ENCODE measurements at regions not wholly inside any gene's neighbourhood (a gene's known extent, or its start where the extent isn't known, plus 50 kb on each side); places are given as distances from the start of the nearest gene placed in this dataset.
"Not testable (repeated sequence)": the region's sequence is repeated elsewhere in the genome, so short reads cannot be mapped to it uniquely, and the experiment has no call there.

- DNase-seq, result no peak
Measured at GRCh38 chr6:33892581-33893346, 89.0 kb upstream of the MLN start.

- no peak for DNase-seq
Measured at GRCh38 chr6:33888664-33889200, 84.9 kb upstream of the MLN start.

DNA sequence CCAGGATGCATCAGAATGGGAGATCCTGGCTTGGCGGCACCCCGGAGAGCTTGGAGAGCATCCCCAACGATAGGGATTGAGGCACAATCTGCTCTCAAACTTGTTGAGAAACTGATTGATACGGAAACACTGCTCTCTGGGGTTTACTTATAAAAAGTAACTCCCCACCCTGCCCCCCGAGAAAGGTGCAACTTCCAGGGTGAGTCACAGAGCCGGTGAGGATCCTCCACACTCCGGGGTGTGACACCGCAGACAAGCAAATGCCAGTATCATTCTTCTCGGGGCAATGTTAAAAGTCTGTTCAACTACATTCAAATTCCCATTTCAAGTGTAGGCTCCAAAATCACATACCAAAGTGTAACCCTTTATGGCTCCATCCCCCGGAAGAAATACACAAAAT lies 84.4 kb upstream of the MLN start:
- no peak for DNase-seq

GRCh38 chr6:33886673-33887144 lies 82.9 kb upstream of the MLN start:
- DNase-seq, result no peak

DNA sequence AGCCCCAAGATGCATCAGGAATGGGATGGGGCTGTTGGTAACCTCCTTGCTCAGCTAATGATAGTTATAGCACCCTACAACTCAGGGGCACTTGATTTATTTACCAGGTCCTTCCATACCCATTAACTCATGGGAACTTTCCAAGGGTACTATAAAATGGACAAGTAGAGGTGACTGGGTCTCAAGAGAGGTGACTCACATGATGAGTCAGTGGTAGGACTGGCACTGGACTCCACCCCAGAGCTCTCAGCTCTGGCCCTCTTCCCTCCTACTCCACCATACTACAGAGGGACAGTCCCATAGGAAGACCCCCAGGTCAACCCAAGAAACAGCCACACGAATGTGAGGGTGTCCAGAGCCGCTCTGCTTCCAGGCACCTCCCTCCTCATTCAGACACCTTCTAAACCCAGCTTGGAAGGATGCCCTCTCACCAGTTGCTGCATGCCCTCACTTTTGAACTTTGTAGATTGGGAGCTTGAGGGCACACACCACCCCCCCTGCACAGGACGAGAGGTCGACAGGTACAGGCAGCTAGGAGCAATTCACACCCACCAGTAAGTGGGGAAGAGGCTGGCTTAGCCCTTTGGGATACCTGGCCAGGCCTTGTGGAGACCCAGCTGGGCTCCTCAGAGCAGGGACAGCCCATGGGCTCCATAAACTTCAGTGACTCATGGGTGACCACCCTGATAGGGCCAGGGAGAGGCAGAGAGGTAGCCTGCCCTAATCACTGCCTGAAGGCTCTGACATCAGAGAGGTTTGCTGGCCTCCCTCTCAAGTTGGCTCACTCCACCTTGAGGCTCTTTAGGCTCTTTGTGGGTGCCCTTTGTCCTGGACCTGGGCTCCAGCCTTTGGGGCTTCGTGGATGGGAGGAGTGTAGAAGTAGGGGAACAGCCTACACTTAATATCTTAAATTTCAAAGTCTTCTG lies 81.6 kb upstream of the MLN start:
- no peak for DNase-seq

- DNase-seq, result not testable (repeated sequence)
Measured at GRCh38 chr6:33883621-33884020, 79.8 kb upstream of the MLN start.

DNA sequence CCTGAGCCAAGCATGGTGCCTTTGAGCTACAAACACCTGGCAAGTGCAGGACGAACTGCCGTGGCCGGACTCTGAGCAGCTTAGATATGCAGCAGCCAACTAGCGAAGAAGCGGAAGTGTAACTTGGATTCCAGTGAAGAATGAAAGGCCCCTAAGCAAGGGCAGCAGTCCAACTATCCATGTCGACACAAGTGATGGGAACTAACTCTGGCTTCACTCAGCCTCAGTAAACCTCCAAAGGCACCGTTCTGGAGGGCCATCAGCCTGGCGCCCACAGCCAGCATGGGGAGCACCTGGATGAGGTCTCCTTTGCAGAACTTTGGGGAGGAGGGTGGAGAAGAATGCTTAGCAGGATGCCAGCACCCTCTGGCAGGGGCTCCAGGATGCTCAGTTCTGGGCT lies 78.4 kb upstream of the MLN start:
- DNase-seq, result no peak

DNA sequence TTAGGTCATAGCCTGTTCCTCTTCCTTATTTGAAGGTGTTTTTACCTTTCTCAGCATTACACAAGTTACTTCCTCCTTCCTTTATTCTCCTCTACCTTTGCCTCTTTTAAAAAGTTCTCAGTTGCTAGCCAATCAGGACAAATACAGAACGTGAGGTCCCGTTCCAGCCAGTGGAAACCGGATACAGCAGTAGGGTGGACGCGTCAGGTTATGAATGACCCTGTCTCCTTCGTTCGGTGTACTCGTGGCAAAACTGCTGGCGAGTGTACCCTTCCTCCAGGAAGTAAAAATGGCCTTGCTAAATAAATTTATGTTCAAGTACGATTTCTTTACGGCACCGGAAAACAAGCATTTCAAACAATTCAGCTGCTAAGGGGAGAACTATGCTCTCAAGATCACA lies 77.0 kb upstream of the MLN start:
- DNase-seq, result no peak

- DNase-seq, result no peak
Measured at GRCh38 chr6:33880104-33880678, 76.4 kb upstream of the MLN start.

GRCh38 chr6:33878562-33878961 lies 74.8 kb upstream of the MLN start:
- DNase-seq, result peak; percentile 100

DNA sequence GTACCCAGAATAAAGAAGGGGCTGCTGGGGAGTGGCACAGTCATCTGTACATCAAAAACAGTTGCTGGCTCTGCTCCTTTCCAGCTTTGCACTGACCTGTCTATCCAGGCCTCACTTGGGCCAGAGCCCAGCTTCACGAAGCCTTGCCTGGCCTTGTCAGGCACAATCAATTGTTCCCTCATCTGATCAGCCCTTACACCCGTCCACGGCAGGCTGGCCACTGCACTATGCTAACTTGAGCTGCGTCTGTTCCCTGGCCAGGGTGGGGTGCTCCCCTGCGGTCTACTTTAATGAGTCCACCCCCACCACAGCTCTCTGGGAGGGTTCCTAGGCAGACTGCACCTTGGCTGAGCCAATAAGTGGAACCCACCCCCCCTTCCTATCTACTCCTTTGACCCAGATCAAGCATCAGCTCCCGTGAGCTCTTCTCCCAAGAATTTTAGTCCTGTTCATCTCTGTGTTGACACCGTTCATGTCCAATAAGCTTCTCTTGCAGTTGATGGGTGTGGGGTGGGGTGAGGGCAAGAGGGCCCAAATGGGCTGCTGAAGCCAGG lies 74.3 kb upstream of the MLN start:
- no peak for DNase-seq

GRCh38 chr6:33875696-33876095 lies 71.9 kb upstream of the MLN start:
- DNase-seq, result no peak

DNA sequence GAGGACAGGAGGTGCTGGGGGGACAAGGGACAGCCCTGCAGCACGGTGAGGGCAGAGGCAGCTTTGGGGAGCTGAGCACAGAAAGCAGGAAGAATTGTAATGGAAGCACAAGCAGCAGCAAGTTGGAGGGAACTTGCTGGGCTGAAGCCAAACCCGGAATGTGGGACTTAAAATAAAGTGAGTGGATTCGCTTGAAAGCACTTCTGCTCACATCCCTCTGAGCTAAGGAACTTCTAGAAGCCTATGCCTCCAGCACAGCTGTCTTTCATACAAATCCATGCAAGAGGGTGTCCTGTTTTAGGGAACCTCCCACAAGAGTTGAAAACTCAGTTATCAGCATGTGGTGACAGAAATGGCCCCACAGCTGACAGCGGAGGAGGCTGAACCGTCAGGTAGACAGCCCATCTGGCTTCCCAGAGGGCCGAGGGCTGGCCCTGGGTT lies 71.4 kb upstream of the MLN start:
- no peak for DNase-seq

GRCh38 chr6:33874136-33874760 lies 70.4 kb upstream of the MLN start:
- DNase-seq, result no peak

DNA sequence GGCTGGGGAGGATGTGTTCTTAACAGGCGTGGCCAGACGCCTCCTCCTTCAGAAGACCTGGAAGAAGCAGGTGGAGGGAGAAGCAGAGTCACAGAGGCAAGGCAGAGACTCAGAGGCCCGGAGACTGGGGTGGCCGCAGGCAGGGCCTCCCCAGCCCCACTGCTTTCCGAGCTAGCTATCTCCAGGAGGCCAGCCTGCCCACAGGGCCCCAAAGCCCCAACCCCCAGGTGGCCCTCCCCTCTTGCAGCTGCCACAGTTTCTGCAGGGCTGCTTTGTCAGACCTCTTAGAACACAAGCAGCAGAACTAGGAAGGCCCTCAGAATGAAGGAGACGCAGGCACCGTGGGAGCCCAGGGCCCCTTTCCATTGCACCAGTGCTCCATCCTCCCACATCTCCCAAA lies 69.0 kb upstream of the MLN start:
- no peak for DNase-seq

DNA sequence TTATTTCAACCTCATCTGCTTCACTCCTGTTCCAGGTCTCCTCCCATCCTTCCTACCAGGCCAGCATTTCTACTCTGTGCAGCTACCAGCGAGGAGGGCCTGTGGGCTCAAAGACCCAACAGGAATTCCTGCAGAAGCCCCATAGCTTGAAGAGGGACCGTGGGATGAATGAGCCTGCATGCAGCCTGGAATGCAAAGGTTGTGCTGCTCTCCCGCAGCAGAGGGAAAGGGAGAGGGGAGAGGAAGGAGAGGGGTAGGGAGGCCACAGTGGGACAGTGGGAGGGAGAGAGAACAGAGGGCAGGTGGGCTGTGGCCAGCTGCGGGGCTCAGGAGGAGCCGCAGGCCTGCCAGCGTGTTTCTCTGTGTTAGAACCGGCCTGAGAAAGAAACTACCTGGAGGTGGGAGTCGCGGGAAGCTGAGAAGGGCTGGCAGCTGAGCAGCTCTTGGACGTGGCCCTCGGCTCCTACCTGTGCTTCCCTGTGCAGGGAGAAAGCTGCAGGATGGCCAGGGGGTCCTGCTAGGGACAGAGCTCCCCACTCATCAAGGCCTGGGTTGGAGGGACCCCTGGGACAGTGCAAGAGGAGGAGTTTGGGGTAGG lies 66.1 kb upstream of the MLN start:
- no peak for DNase-seq

DNA sequence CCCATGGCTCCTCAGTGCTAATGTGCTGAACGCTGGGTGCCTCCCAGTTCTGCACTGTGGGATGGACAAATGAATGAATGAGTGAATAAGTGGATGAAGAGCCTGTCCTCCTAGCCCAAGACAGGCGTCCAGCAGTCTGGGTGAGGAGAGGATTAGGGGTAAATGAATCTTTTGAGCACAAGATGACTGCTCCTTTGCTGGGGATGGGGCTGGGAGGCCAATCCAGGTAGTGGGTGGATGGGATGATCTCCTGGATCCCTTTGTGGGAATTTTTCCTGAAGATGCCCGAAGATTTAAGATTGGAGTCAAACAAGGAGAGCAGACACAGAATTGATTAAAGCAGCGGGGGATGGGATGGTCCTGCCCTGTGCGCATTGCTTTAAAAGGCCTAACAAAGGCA lies 65.3 kb upstream of the MLN start:
- no peak for DNase-seq

GRCh38 chr6:33868141-33868540 lies 64.3 kb upstream of the MLN start:
- DNase-seq, result no peak

GRCh38 chr6:33865478-33866077 lies 61.8 kb upstream of the MLN start:
- DNase-seq, result no peak

GRCh38 chr6:33863723-33864440 lies 60.1 kb upstream of the MLN start:
- no peak for DNase-seq

DNA sequence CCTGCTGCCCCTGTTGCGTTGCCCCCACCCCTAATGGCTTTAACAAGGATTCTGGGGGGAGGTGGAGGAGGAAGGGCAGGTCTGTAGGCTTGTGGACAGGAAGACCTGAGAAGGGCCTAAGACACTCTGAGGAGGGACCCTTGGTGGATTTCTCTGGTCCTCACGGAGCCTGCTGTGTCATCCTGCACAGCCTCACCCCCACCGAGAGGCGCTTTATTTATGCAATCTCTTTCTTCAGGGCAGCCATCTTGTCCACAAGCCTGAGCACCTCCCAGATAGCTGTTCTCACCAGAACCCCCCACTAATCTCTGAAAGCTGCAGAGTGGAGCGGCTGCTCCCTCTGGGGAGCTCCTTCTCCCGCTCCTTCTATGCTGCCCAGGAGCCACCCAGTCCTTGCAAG lies 59.3 kb upstream of the MLN start:
- DNase-seq, result no peak
